OCI-LY1 (cell line): ENCODE measurements at regions not wholly inside any gene's neighbourhood (a gene's known extent, or its start where the extent isn't known, plus 50 kb on each side); places are given as distances from the start of the nearest gene placed in this dataset.

Experiments
- H2AFZ ChIP-seq: fragments of 200-600 bp; sonication (generic), shearing (Covaris generic); 2 replicates; pipeline ENCODE4 v1.6.0; 2014; ENCODE audit warnings: antibody characterized with exemption, mild to moderate bottlenecking, low read length
- H3F3A ChIP-seq: fragments of 200-600 bp; sonication (generic), shearing (Covaris generic); 2 replicates; pipeline ENCODE4 v1.6.0; 2014; ENCODE audit warnings: mild to moderate bottlenecking, antibody characterized with exemption, low read length, moderate library complexity; ENCODE audit not compliant: insufficient read depth
- H3K27ac ChIP-seq: fragments of 200-600 bp; sonication (generic); 2 replicates; pipeline ENCODE4 v1.5.1; 2014; ENCODE audit warnings: low read length, mixed run types, mild to moderate bottlenecking, low read depth; ENCODE audit not compliant: poor library complexity, severe bottlenecking
- H3K27me3 ChIP-seq: fragments of 200-600 bp; sonication (generic); 2 replicates; pipeline ENCODE4 v1.6.0; 2014; ENCODE audit warnings: antibody characterized with exemption, mild to moderate bottlenecking, low read length, moderate library complexity; ENCODE audit not compliant: insufficient read depth
- H3K36me3 ChIP-seq: fragments of 200-600 bp; sonication (generic); 2 replicates; pipeline ENCODE4 v1.6.1; 2014; ENCODE audit warnings: mild to moderate bottlenecking, antibody characterized with exemption, low read length, moderate library complexity, mixed read lengths; ENCODE audit not compliant: insufficient read depth
- H3K4me1 ChIP-seq: fragments of 200-600 bp; sonication (generic); 2 replicates; pipeline ENCODE4 v1.5.1; 2014; ENCODE audit warnings: mild to moderate bottlenecking, low read length, moderate library complexity; ENCODE audit not compliant: insufficient read depth, severe bottlenecking
- H3K4me2 ChIP-seq: fragments of 200-600 bp; sonication (generic), shearing (Covaris generic); 2 replicates; pipeline ENCODE4 v1.6.1; 2014; ENCODE audit warnings: low read length
- H3K4me3 ChIP-seq: fragments of 200-600 bp; sonication (generic); 2 replicates; pipeline ENCODE4 v1.5.1; 2014; ENCODE audit warnings: low read length, low read depth, mild to moderate bottlenecking, mixed read lengths; ENCODE audit not compliant: poor library complexity, severe bottlenecking
- H3K79me2 ChIP-seq: fragments of 200-600 bp; shearing (Covaris generic); 2 replicates; pipeline ENCODE4 v1.6.1; 2016; ENCODE audit warnings: mixed run types, low read length, mixed read lengths; ENCODE audit not compliant: insufficient read depth
- H3K9ac ChIP-seq: fragments of 200-600 bp; sonication (generic), shearing (Covaris generic); 2 replicates; pipeline ENCODE4 v1.6.1; 2014; ENCODE audit warnings: mild to moderate bottlenecking, low read length, mixed read lengths
- H3K9me2 ChIP-seq: fragments of 200-600 bp; sonication (generic), shearing (Covaris generic); 2 replicates; pipeline ENCODE4 v1.6.1; 2014; ENCODE audit warnings: low read depth, mild to moderate bottlenecking, low read length, mixed read lengths
- H3K9me3 ChIP-seq: fragments of 200-600 bp; shearing (Covaris generic); 2 replicates; pipeline ENCODE4 v1.6.1; 2014; ENCODE audit warnings: low read length, mixed read lengths
- H4K20me1 ChIP-seq: fragments of 200-600 bp; sonication (generic), shearing (Covaris generic); 2 replicates; pipeline ENCODE4 v1.6.0; 2016; ENCODE audit warnings: mild to moderate bottlenecking, low read length; ENCODE audit not compliant: insufficient read depth
- EZH2 ChIP-seq: fragments of 200-600 bp; sonication (generic), shearing (Covaris generic); IDR thresholded peaks from 2 replicates; pipeline ENCODE4 v1.8.0; 2017; ENCODE audit warnings: borderline replicate concordance, mixed run types, mild to moderate bottlenecking, antibody characterized with exemption, low read length, moderate library complexity, mixed read lengths
- TF ChIP-seq, protein P1 (sequence below): fragments of 200-600 bp; sonication (generic), shearing (Covaris generic); IDR thresholded peaks from 2 replicates; pipeline ENCODE4 v1.5.1; 2017; ENCODE audit warnings: mild to moderate bottlenecking, antibody characterized with exemption, low read length, moderate library complexity, mixed read lengths

- Histone ChIP-seq H3K4me2 (no peak overlapping the region), H2AFZ (no peak overlapping the region), H3F3A (no peaks in the 10 kb centered on the region), H3K9me2 (no peaks in the 10 kb centered on the region), H3K79me2 (no peaks in the 10 kb centered on the region), H3K9ac (no peak overlapping the region), H3K4me3 (no peak overlapping the region), H3K4me1 (no peaks in the 10 kb centered on the region), H3K27ac (no peak overlapping the region), H3K27me3 (no peaks in the 10 kb centered on the region), H3K36me3 (no peaks in the 10 kb centered on the region), H4K20me1 (no peaks in the 10 kb centered on the region), H3K9me3 (no peaks in the 10 kb centered on the region)
- TF ChIP-seq, protein P1, sequence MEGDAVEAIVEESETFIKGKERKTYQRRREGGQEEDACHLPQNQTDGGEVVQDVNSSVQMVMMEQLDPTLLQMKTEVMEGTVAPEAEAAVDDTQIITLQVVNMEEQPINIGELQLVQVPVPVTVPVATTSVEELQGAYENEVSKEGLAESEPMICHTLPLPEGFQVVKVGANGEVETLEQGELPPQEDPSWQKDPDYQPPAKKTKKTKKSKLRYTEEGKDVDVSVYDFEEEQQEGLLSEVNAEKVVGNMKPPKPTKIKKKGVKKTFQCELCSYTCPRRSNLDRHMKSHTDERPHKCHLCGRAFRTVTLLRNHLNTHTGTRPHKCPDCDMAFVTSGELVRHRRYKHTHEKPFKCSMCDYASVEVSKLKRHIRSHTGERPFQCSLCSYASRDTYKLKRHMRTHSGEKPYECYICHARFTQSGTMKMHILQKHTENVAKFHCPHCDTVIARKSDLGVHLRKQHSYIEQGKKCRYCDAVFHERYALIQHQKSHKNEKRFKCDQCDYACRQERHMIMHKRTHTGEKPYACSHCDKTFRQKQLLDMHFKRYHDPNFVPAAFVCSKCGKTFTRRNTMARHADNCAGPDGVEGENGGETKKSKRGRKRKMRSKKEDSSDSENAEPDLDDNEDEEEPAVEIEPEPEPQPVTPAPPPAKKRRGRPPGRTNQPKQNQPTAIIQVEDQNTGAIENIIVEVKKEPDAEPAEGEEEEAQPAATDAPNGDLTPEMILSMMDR = no peak
- no peak for TF ChIP-seq EZH2
Measured at GRCh38 chr2:7161501-7161900, 244.3 kb downstream of the RNF144A start.

DNA sequence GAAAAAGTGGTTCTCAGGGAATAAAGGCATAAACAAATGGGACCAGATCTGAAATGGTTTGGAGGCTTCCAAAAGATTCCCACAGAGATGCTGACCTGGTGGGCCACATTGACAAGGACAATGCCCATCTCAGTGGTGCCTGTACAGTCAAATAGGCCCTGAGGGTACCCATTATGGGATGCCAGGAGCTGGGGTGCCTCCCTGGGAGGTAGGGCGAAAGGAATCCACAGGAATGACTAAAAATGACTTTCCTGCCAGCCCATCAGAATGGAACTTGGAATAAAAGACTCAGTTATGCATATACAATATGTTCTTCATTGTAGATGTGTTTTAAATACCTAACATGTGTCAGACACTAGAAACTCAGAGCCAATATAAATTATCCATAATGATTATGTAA is 248.5 kb downstream of the RNF144A start:
- H3K9ac ChIP-seq = no peak overlapping the region

GRCh38 chr2:7167801-7168411 is 250.7 kb downstream of the RNF144A start:
- no peaks in the 10 kb centered on the region for H3K9me2 ChIP-seq
- no peaks in the 10 kb centered on the region for H4K20me1 ChIP-seq
- H3F3A ChIP-seq = no peaks in the 10 kb centered on the region
- TF ChIP-seq EZH2 = no peak
- TF ChIP-seq, protein P1 = no peak
- H3K9ac ChIP-seq = no peak overlapping the region
- H3K9me3 ChIP-seq = no peaks in the 10 kb centered on the region
- no peak overlapping the region for H3K4me3 ChIP-seq
- H3K27ac ChIP-seq = no peak overlapping the region
- no peaks in the 10 kb centered on the region for H3K36me3 ChIP-seq
- no peak overlapping the region for H3K4me2 ChIP-seq
- H3K4me1 ChIP-seq = no peaks in the 10 kb centered on the region
- no peaks in the 10 kb centered on the region for H3K79me2 ChIP-seq
- H3K27me3 ChIP-seq = no peaks in the 10 kb centered on the region
- no peak overlapping the region for H2AFZ ChIP-seq

More for the DNA sequence above, 248.5 kb downstream of the RNF144A start:
- Histone ChIP-seq H3K4me2 (no peak overlapping the region), H3K4me3 (no peak overlapping the region), H3K4me1 (no peaks in the 10 kb centered on the region), H3K9me2 (no peaks in the 10 kb centered on the region), H3K79me2 (no peaks in the 10 kb centered on the region), H2AFZ (no peak overlapping the region), H3K36me3 (no peaks in the 10 kb centered on the region), H4K20me1 (no peaks in the 10 kb centered on the region), H3F3A (no peaks in the 10 kb centered on the region), H3K27me3 (no peaks in the 10 kb centered on the region), H3K9me3 (no peaks in the 10 kb centered on the region), H3K27ac (no peak overlapping the region)
- TF ChIP-seq, protein P1 = no peak
- no peak for TF ChIP-seq EZH2
